Activated T-helper 9 cell treated with anti-CD3 and anti-CD28 coated beads, Interleukin-2, amount 50 U/mL, for 16 hours (primary cell): ENCODE measurements at regions not wholly inside any gene's neighbourhood (a gene's known extent, or its start where the extent isn't known, plus 50 kb on each side); places are given as distances from the start of the nearest gene placed in this dataset.

Experiments used
- DNase-seq: peaks from one replicate; pipeline ENCODE4 v3.0.0-alpha.2; 2020; ENCODE audit warnings: low read depth

DNA sequence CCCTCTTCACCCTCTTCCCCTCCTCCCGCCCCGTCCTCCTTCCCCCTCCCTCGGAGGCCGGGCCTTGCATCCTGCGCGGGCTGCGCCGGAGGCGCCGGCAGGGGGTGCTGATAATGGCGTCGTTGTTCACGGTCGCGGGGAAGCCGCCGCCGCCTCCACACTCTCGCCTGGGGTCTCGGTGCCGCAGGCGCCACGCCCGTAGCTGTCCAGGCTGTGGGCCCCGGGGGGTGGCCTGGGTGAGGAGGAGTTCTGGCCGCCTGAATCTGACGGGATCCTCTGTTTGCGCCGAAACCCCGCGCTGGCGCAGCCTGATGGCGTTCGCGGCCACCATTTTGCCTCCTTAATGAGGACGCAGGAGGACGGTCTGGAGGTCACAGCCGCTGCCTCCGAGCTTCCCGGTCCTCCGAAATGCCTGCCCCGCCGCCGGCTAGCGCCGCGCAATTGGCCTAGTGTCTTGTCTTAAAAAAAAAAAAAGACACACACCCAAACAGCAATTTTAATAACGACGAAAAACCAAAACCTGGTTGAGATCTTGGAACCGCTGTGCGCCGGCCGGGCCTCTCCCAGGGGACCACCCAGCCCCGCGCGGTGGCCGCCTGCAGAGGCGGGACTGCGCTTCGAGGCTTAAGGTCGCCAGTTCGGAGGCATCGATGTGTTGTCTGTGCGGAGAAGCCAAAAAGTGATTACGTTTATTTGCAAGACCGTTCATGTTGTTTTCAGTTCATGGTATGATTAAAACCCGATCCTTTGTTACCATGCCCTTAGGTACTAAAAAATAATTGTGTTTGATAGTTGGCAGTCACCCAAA is 106.6 kb upstream of the HNRNPU start:
- peak; percentile 90 for DNase-seq

DNA sequence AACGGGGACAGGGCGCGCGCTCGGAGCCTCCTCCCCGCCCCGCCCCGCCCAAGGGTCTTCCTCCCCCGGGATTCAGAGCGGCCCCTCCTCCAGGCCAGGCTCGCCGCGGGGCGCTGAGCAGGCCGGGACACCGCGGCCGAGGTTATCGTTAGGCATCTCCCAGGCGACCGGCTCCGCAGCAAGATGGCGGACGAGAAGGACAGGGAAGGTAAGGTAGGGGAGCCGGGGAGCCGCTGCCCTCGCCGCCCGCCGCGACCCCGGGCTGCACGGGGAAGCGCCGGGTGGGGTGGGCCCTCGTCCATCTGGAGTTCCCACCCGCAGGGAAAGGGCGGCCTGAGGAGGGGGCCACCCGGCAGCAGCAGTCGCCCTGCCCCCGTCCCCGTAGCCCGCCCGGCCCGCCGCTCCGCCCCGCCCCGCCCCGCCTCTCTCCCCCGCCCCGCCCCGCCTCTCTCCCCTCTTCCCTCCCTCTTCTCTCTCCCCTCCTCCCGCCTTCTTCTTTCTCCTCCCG is 105.9 kb upstream of the HNRNPU start:
- DNase-seq = peak; percentile 62

DNA sequence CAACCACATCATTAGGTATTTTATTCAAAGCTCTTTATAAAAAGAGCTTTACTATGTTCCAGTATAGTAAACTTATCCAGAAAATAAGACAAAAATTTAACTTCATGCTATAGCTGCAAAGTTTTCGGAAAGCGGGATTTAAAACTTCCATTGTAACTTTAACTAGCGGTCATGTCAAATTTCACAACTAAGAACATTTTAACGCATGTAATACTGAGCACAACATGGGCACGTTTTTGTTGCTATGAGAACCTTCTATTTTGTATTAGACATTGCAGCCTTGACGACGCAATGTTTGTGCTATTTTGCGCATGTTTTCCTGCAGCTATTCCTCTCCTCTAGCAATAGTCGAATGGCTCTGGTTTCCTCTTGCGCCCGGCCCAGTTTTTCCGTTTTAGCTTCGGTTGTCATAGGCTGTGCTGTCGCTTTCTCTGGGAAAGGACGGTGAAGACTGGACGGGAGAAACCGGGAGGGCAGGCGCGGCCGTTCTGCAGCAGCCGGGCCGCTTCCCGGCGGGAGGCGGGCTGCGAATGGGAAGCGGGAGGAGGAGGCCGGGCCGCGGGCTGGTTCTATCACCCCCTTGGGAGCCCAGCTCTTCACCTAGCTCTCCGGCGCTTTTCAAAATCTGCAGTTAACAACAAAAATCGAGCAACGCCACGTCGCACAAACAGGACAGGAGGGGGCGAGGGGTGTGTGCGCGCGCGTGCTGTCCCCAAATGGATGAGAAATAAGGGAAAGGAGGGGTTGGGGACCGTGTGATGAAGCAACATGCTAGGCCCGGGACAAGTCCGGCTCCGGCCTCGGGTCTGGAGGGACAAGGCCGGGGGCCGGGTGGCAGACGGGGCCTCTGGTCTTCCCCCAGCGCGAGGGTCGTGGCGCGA is 105.3 kb upstream of the HNRNPU start:
- peak; percentile 46 for DNase-seq

DNA sequence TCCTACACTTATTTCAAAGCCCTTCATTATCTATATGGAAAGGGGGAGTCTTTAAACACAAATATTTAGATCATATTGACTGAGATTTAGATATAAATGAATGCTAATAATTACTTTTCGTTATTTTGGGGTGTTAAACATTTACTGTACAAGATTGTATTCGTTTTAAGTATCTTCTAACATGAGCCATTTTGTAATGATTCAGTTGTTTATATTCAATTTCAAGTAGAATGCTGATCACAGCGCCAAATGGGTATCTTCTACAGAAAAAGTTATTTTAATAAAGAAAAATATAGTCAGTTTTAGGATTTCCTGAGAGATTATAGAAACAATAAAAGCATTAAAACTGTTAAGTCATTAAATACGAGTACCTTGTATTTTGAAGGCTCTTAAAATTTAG is 104.5 kb upstream of the HNRNPU start:
- no peak for DNase-seq

DNA sequence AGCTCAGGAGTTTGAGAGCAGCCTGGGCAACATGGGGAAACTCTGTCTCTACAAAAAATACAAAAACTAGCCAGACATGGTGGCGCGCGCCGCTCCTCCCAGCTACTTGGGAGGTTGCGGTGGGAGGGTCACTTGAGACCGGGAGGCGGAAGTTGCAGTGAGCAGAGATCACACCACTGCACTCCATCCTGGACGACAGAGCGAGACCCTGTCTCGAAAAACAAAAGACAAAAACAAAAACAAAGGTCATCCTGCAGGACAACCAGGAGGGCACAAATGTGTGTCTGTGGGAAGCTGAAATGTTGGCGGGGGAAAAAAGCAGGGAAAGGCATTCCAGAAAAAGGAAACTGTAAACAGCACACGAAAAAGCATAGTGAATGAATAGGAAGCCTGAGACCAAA is 104.1 kb upstream of the HNRNPU start:
- DNase-seq = no peak

DNA sequence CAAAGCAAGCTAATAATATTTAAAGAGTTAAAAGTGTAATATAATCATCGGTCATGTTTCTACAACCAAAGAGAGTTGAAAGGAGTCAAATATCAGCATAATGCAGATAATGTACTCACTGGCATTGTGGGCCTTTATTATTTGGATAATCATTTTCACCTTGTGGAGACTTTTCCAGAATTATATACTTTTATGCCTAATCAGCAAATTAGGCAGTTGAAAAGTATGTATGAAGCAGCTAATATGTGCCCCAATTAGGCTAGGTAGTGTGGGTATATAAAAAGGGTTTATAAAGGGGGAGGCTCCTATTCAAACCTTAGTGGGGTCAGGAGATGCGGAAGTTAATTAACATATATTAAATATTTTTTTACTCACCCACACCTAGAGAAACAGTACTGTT is 102.8 kb upstream of the HNRNPU start:
- no peak for DNase-seq

DNA sequence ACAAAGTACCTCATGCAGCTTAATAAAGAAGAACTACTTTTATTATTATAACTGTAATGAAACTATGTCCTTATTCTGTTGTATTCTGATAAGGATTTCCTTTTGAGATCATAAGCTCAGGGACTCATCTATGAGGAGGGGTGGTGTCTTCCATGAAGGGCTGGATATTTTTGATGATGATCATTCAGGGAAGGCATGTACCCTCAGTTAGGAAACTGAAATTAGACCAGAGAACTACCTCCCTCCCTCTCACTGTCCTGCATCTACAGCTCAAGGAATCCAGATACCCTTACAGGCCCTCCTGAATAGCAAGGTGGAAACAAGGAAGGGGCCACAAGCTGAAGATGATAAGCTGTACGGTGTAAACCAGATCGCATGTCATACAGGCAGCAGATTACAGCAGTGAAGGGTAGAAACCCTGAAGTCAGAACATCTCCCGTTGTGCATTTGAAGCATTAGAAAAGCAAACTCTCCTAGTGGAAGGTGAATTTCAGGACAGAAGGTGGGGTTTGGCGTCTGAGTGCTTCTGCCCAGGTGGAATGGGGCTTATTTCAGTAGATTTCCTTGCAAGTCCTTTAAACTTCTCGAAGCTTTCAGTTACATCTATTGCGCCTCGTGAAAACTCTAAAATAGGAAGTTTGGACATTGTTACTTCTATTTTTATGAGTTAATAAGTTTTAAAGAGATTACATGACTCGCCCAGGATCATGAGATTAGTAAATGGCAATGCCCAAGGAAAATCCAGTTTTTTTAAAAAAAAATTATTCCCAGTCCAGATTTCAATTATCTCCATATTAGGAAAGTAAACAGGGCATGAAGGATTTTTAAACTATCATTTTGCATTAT is 101.1 kb upstream of the HNRNPU start:
- no peak for DNase-seq

DNA sequence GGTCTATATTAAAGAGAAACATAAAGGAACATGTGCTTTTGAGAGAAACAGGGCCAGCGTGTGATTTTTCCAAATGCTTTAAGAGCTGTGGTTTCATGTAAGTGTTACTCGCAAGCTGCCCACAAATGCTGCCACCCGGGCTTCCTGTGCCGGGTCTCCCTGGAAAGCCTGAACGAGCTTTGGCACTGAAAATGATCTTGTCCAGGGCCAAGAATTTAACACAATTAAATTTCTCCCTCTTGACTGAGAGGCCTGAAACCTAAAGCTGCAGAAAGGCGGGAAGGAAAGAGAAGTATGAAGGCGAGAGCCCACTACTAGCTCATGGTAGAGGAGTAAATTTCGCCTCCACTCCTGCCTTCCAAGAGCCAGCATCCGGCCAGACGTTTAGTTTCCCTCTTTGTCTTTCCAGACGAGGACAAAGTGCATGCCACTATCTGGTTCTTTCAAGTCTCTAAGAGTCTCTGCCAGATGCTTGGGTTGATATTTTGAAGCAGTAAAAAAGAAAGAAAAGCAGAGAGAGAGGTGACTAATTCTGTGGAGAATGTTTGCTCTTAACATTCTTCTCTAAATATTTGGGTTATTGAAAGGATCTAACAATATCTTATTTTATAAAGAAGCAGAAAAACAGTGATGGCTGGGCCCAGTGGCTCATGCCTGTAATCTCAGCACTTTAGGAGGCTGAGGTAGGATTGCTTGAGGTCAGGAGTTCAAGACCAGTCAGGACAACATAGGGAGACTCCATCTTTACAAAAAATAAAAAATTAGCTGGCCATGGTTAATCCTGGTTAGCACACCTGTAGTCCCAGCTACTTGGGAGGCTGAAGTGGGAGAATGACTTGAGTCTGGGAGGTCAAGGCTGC is 100.0 kb upstream of the HNRNPU start:
- no peak for DNase-seq

DNA sequence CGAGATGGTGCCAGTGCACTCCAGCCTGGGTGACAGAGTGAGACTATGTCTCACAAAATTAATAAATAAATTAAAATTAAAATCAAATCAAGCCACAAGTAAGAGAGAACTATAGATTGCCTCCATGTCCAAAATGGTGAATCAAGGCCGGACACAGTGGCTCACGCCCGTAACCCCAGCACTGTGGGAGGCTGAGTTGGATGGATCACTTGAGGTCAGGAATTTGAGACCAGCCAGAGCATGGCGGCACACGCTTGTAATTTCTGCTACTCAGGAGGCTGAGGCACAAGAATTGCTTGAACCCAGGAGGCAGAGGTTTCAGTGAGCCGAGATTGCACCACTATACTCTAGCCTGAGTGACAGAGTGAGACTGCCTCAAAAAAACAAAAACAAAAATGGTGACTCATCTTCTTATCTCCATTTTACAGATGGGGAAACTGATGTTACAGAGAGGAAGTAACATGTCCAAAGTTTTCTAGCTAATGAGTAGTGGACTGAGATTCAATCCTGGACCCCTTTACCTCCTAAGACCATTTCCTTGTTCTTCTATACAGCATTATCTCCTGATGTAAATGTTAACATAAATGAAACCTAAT is 99.0 kb upstream of the HNRNPU start:
- DNase-seq = no peak

DNA sequence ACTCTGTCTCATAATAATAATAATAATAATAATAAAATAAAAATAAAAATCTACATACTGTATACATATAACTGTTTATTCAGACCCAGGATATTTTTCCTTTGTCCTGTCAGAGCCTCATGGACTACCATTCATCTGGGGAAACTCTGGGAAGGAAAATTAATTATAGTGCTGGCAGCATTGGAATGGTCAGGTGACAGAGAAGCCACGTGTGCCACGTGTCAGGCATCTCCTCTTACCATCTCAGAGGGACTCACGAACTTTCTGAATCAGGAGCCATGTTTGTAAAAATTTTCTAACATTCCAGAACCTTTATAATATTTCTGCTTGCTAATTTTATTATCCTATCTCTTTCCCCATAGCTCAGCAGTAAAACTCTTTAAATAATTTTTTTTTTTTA is 97.8 kb upstream of the HNRNPU start:
- no peak for DNase-seq

DNA sequence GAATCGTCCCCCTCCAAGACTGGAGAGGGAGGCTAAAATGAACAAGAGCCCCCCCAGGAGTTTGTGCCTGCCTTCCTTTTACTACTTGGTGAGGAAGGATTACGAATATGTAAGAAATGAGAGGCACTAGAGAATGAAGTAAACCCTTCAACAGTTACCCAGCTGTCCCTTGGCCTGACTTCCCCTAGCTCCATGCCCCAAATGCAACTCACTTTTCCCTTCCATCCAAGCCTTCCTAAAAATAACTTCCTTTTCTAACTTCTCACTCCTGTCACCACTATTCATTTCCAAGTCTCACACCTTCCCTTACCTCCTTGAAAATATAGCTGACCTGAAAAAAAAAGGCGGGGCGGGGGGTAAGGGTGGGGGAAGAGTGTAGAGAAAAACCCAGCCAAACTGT is 96.6 kb upstream of the HNRNPU start:
- no peak for DNase-seq

DNA sequence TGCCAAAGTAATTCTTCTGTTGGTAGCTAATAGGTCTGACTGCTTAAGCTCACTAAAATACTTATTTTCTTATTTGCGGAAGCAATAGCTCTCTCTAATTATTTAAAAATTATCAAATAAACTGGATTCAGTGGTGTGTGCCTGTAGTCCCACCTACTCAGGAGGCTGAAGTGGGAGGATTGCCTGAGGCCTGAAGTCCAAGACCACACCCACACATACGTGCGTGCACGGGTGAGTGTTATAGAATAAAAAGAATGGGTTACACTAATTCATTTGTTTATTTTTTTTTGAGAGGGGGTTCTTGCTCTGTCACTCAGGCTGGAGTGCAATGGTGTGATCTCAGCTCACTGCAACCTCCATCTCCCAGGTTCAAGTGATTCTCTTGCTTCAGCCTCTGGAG is 94.2 kb upstream of the HNRNPU start:
- no peak for DNase-seq

DNA sequence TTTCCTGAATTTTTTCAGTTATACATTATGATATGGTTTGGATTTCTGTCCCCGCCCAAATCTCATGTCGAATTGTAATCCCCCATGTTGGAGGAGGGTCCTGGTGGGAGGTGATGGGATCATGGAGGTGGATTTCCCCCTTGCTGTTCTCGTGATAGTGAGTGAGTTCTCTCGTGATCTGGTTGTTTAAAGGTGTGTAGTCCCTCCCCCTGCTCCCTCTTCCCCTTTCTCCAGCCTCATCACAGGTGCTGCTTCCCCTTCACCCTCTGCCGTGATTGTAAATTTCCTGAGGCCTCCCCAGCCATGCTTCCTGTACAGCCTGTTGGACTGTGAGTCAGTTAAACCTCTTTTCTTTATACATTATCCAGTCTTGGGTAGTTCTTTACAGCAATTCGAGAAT is 93.2 kb upstream of the HNRNPU start:
- no peak for DNase-seq

DNA sequence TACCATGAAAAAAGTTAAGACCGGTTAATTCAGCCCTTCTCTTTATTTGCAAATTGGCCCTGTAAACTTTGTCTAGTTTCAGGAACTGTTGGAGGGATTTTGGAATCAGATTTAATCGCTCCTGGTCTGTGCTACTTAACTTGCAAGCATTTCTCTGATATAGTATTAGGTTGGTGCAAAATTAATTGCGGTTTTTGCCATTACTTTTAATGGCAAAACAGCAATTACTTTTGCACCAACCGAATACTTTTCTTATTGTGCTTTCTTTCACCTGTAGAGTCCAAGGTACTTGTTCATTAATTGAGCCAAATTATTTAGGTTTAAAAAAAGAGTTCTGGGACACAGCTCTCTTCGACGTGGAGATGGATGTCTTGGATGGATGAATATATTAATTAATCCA is 92.8 kb upstream of the HNRNPU start:
- no peak for DNase-seq

DNA sequence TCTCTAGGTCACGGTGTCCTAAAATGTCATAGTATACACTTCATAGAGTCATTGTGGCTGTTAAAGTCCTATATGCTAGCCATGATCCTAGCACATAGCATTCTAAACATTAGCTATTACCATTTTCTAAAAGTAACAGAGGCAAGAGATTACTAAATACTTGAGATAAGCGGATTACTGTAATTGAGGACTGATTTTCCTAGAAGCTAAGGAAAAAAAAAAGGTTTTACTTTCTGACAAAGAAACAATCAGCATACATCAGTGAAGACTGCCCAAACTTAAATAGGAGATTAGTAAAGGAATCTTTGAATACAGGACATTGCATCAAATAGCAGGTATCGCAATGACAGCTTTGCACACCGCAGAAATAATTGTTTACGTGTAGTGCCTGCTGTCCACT is 91.3 kb upstream of the HNRNPU start:
- no peak for DNase-seq

DNA sequence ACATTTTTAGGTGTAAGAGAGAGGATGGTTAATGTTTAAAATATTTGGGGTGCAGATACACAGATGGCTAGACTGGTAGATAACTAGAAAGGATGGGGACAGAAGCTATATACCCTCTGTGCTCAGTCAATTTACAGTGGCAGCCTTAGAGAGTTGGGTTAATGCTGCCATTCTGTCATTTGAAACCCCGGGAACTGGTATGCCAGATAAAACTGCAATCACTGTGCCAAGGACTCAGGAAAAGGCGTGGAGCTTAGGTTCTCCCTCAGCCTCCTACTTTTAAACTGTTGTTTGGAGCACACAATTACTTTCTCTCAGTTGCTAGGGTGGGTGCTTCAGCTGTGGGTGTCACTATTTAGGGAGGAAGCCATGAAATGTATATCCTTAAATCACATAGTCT is 90.0 kb upstream of the HNRNPU start:
- no peak for DNase-seq

DNA sequence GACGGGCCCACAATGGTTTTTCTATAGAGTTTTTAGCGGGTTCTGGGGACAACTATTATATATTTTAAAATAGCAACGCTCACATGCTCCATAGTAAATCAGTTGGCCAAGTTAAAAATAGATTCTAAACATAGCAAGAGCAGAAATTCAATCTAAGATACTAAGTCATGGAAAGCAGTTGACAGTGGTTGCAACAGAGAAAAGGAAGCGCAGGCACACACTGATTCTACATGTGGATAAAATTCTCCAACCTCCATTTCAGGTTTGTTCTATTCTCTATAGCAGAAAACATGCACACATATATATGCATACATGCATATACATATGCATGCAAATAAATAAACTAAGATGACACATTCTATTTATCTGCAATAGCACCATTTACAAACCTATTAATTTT is 89.6 kb upstream of the HNRNPU start:
- DNase-seq = no peak

DNA sequence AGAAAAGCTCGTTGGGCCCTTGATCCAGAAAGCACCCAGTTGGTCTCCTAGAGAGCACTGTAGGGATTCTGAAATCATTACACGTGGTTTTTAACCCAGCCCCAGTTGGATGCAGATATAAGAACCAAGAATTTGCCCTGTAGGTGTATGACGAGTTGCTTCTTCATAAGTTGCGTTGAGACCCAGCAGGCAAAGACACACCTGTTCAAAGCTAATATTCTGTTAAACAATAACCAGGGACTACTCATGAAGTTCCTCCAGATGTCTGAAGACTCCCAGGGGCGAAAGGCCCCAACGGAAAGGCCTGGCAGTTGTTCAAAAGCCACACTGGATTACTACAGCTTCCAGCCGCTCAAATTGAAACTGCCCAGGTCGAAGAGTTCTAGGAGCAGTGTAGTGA is 88.6 kb upstream of the HNRNPU start:
- no peak for DNase-seq

DNA sequence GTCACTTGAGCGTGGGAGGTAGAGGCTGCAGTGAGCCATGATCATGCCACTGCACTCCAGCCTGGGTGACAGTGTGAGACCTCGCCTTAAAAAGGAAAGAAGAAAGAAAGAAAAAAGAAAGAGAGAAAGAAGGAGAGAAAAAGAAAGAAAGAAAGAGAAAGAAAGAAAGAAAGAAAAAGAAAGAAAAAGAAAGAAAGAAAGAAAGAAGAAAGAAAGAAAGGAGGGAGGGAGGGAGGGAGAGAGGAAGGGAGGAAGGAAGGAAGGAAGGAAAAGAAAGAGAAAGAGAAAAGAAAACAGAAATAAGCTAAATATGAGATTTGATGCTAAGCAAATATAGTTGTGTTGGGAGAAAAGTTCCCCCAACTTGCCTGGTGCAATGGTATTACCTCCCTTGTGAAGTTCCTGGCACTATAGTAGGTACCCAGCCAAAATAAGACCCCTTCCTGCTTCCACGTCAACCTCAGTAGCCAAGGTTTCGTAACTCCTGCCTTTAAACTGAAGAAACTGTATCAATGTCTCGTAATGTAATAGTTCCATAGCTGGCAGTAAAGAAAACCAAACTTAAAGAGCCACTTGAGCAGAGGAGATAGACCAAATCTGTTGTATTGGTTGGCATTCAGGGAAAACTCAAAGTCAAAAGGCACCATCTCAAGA is 88.1 kb upstream of the HNRNPU start:
- no peak for DNase-seq

DNA sequence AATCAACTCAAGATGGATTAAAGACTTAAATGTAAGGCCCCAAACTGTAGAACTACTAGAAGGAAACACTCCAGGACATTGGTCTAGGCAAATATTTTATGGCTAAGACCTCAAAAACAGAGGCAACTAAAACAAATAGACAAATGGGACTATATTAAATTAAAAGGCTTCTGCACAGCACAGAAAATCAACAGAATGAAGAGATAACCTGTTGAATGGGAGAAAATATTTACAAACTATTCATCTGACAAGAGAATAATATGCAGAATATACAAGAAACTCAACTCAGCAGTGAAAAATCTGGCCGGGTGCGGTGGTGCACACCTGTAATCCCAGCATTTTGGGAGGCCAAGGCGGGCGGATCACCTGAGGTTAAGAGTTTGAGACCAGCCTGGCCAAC is 84.1 kb upstream of the HNRNPU start:
- no peak for DNase-seq
